GM13976 (cell line): ENCODE measurements at regions not wholly inside any gene's neighbourhood (a gene's known extent, or its start where the extent isn't known, plus 50 kb on each side); places are given as distances from the start of the nearest gene placed in this dataset.

ENCODE experiments used
- DNase-seq: peaks from one replicate; pipeline ENCODE4 v3.0.0; 2012; ENCODE audit warnings: low spot score
- in situ Hi-C: fragments of 300-500 bp; cut with MboI; formaldehyde crosslinking; loops from one replicate; pipeline ENCODE4 v1.12.0; 2022; ENCODE audit warnings: low sequenced_read_pairs, mixed read lengths, inconsistent platforms; ENCODE audit not compliant: unreplicated experiment
- TF ChIP-seq, protein P1 (sequence below): IDR thresholded peaks from 2 replicates; pipeline ENCODE4 v1.5.1; 2012; ENCODE audit warnings: borderline replicate concordance, mild to moderate bottlenecking; ENCODE audit not compliant: insufficient read depth; ENCODE audit errors: extremely low read depth, missing control alignments, control extremely low read depth

DNA sequence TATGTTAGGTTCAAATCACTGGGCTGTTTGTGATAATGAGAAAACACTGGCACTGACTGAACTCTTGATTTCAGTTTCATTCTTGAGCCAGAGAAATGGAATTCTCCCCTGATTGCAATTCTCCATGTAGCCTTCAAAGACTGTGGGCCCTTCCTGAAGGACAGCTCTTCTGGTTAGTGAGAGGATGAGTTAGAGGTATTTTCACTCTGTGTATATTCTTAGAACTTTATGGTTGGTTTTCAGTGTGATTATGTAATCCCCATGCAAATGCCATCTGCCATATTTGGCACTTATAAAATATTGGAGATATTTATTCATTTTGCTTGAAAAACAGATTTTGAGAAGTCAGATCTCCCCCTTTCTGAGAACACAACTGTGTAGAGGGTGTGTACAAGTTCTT lies 323.7 kb downstream of the SLC4A3 start:
- TF ChIP-seq, protein P1, sequence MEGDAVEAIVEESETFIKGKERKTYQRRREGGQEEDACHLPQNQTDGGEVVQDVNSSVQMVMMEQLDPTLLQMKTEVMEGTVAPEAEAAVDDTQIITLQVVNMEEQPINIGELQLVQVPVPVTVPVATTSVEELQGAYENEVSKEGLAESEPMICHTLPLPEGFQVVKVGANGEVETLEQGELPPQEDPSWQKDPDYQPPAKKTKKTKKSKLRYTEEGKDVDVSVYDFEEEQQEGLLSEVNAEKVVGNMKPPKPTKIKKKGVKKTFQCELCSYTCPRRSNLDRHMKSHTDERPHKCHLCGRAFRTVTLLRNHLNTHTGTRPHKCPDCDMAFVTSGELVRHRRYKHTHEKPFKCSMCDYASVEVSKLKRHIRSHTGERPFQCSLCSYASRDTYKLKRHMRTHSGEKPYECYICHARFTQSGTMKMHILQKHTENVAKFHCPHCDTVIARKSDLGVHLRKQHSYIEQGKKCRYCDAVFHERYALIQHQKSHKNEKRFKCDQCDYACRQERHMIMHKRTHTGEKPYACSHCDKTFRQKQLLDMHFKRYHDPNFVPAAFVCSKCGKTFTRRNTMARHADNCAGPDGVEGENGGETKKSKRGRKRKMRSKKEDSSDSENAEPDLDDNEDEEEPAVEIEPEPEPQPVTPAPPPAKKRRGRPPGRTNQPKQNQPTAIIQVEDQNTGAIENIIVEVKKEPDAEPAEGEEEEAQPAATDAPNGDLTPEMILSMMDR = no peak
- no peak for DNase-seq
- in situ Hi-C loops = no loop called here

DNA sequence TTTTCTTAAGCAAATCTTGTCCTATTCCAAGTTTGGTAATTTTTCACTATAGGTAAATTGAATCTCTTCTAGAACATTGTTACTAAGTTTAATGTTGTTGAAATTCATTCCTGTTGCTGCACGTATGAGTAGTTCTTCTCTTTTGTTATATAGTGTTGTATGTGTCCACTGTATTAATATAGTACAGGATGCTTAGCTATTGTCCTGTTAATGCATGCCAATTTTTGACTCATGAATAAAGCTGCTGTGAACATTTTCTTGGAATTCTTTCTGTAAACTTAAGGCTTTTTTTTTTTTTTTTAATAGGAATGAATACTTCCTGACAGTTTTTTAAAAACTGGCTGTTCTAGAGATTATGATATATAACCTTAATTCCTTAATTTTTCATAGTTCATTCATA lies 326.9 kb downstream of the SLC4A3 start:
- TF ChIP-seq, protein P1 = no peak
- no peak for DNase-seq
- in situ Hi-C loops = no loop called here

DNA sequence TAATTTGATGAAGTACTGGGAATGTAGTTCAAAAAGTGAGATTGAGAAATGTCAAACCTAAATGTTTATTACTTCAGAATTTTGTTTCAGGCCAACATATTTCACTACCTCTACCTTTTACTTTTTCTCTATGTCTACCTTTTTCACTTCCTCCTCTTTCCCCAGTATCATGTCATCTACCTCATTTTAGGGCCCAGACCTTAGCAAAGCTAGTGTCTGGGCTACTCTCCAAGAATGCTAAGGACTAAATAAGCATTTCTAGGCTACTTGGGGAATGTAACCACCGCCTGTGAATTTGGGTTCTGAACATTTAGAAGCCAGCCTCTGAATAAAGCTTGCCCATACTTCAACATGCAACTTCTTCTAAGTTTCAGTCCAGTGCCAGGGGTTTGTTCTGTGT lies 330.4 kb downstream of the SLC4A3 start:
- TF ChIP-seq, protein P1 = no peak
- no peak for DNase-seq
- in situ Hi-C loops = no loop called here

DNA sequence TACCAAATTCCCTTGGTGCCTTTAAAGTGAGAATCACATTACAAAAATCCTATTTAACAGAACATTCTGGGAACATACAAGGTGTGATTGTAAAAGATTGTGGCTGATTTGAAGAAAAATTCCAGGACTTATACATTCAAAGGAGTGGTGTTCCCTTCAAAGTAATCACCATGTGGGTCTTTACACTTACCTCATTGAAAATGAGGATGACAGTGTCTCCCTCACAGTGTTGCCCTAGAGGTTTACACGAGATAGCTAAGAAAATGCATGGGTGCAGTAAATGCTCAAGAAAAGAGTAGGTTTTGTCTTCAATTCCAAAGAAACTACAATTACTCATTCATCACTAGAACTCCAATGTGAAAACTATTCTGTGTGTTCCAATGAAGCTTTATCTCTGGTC lies 331.5 kb downstream of the SLC4A3 start:
- TF ChIP-seq, protein P1 = no peak
- in situ Hi-C loops = no loop called here
- no peak for DNase-seq

DNA sequence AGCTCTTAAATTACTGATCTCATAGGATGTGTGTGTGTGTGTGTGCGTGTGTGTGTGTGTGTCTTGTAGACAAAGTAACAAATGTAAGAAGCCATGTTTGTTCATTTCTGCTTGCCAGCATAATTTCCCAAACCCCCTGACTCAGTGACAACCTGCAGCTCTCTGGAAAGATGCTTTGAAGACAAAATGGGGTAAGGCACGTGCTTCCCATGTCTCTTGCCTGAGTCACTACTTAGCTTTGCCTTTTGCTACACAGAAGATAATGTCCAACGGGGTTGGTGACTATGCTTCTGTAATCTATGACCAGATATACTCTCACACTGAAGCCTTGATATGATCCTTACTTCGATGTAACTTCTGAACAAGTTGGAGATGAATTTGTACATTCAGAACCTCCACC lies 332.0 kb downstream of the SLC4A3 start:
- no peak for DNase-seq
- TF ChIP-seq, protein P1 = no peak
- in situ Hi-C loops = no loop called here

DNA sequence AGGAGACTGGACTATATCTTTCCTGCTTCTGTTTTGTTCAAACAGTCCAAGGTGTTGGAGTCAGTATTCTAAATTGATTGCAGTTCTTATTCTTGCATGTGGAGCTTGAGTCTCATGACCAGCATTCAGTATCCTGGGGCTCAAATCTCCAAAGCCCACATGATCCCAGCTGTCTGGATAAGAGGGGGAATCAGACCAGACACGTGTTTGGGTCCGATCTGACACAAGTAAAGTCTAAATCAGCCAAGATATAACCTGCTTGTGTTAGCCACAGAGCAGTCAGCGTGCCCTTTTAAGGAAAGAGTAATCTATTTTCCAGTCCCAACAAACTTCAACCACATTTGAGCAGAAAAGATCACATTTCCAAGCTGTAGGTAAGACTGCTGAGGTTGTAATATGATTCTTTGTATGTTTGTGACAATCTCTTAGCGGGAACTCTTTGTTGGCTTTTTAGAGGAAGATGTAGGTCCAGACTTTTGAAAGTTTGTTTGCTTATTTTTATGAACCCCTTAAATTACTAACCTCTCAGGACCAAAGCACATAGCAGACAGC lies 334.6 kb downstream of the SLC4A3 start:
- in situ Hi-C loops = no loop called here
- TF ChIP-seq, protein P1 = no peak
- no peak for DNase-seq

DNA sequence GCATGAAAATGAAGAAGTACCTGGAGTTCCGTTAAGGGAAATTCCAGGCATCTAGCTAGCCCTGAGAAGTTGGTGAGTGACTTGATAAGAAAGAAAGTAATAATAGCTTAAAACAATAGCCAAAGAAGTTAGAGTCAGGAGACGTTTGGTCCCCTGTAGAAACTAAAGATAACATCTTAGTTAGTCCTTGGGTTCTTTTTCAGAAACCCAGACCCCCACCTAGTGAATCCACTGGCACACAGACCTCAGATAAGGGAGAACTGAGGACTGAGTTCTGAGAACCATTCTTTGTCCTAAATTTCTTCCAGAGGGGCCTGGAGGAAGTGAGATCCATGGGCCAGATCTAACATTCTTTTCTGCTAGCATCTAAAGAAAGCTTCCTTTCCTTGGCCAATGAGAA lies 335.4 kb downstream of the SLC4A3 start:
- DNase-seq = no peak
- in situ Hi-C loops = no loop called here
- TF ChIP-seq, protein P1 = no peak
